Neuronal stem cell (in vitro differentiated cells): ENCODE measurements at regions not wholly inside any gene's neighbourhood (a gene's known extent, or its start where the extent isn't known, plus 50 kb on each side); places are given as distances from the start of the nearest gene placed in this dataset.
"Not testable (repeated sequence)": the region's sequence is repeated elsewhere in the genome, so short reads cannot be mapped to it uniquely, and the experiment has no call there.

Experiments
- DNase-seq: peaks from one replicate; pipeline ENCODE4 v3.0.0-alpha.2; 2013; ENCODE audit warnings: low spot score
- H2AFZ ChIP-seq: one replicate; pipeline ENCODE4 v1.6.1; 2013; ENCODE audit warnings: mild to moderate bottlenecking, low read length, inconsistent platforms
- H2AK5ac ChIP-seq: 2 replicates; pipeline ENCODE4 v1.6.1; 2013; ENCODE audit warnings: low read depth, mild to moderate bottlenecking, inconsistent platforms, low read length, moderate library complexity, mixed read lengths
- H2BK120ac ChIP-seq: 2 replicates; pipeline ENCODE4 v1.6.1; 2013; ENCODE audit warnings: low read depth, mild to moderate bottlenecking, inconsistent platforms, low read length, moderate library complexity, mixed read lengths
- H2BK12ac ChIP-seq: one replicate; pipeline ENCODE4 v1.6.1; 2013; ENCODE audit warnings: low read length, inconsistent platforms
- H2BK15ac ChIP-seq: 2 replicates; pipeline ENCODE4 v1.6.1; 2013; ENCODE audit warnings: mild to moderate bottlenecking, low read length, inconsistent platforms, mixed read lengths
- H2BK5ac ChIP-seq: one replicate; pipeline ENCODE4 v1.6.1; 2013; ENCODE audit warnings: inconsistent platforms, mild to moderate bottlenecking, low read length, moderate library complexity
- H3K14ac ChIP-seq: one replicate; pipeline ENCODE4 v1.6.1; 2013; ENCODE audit warnings: low read length, inconsistent platforms
- H3K18ac ChIP-seq: 2 replicates; pipeline ENCODE4 v1.6.1; 2013; ENCODE audit warnings: low read length, inconsistent platforms
- H3K23ac ChIP-seq: 2 replicates; pipeline ENCODE4 v1.6.1; 2013; ENCODE audit warnings: low read depth, mild to moderate bottlenecking, mixed read lengths, low read length, inconsistent platforms; ENCODE audit not compliant: poor library complexity
- H3K27ac ChIP-seq: replicated peaks from 3 replicates; pipeline ENCODE4 v1.5.1; 2013; ENCODE audit warnings: low read length, inconsistent platforms
- H3K27me3 ChIP-seq, 3 experiments: 2 replicates each; pipeline ENCODE4 v1.6.1; 2013; ENCODE audit warnings: low read length in 3 of 3, mild to moderate bottlenecking in 2 of 3, inconsistent platforms in 1 of 3, low read depth in 1 of 3, mixed read lengths in 1 of 3, moderate library complexity in 1 of 3; ENCODE audit not compliant: control insufficient read depth in 3 of 3, insufficient read depth in 3 of 3
- H3K36me3 ChIP-seq, 2 donors: replicated peaks in 1 of 2; 2 replicates each; pipeline ENCODE4 v1.6.1; 2013; ENCODE audit warnings: low read length in 2 of 2; ENCODE audit not compliant: control insufficient read depth in 2 of 2, insufficient read depth in 2 of 2
- H3K4ac ChIP-seq: 2 replicates; pipeline ENCODE4 v1.6.1; 2013; ENCODE audit warnings: inconsistent platforms, mild to moderate bottlenecking, low read length, moderate library complexity
- H3K4me1 ChIP-seq, 2 donors: 1 replicate in 1 of 2; 2 replicates in 1 of 2; pipeline ENCODE4 v1.6.1; 2013; ENCODE audit warnings: low read length in 2 of 2, low read depth in 1 of 2; ENCODE audit not compliant: control insufficient read depth in 2 of 2, insufficient read depth in 1 of 2
- H3K4me2 ChIP-seq: one replicate; pipeline ENCODE4 v1.6.1; 2013; ENCODE audit warnings: mild to moderate bottlenecking, low read length, inconsistent platforms; ENCODE audit not compliant: insufficient read depth, poor library complexity, severe bottlenecking
- H3K4me3 ChIP-seq, 2 donors: 2 replicates each; pipeline ENCODE4 v1.5.1; 2013; ENCODE audit warnings: low read length in 2 of 2, mild to moderate bottlenecking in 2 of 2, inconsistent platforms in 1 of 2, moderate library complexity in 1 of 2
- H3K79me1 ChIP-seq: one replicate; pipeline ENCODE4 v1.6.1; 2013; ENCODE audit warnings: low read depth, mild to moderate bottlenecking, inconsistent platforms, low read length, moderate library complexity
- H3K9ac ChIP-seq: one replicate; pipeline ENCODE4 v1.6.1; 2013; ENCODE audit warnings: mild to moderate bottlenecking, low read depth, low read length, inconsistent platforms; ENCODE audit not compliant: poor library complexity
- H3K9me3 ChIP-seq, 2 donors: replicated peaks in 1 of 2; 2 replicates each; pipeline versions ENCODE3 to v1.6.1; 2013; ENCODE audit warnings: low read length in 2 of 2, mild to moderate bottlenecking in 2 of 2, inconsistent platforms in 1 of 2, low read depth in 1 of 2, mixed read lengths in 1 of 2, moderate library complexity in 1 of 2; ENCODE audit not compliant: control insufficient read depth in 2 of 2, insufficient read depth in 1 of 2
- H4K8ac ChIP-seq: one replicate; pipeline ENCODE4 v1.6.1; 2013; ENCODE audit warnings: low read depth, mild to moderate bottlenecking, inconsistent platforms, low read length, moderate library complexity
- H4K91ac ChIP-seq: one replicate; pipeline ENCODE4 v1.6.1; 2013; ENCODE audit warnings: low read length, low read depth, mild to moderate bottlenecking, inconsistent platforms; ENCODE audit not compliant: poor library complexity
- WGBS, 2 donors: extraction: QIAGEN DNeasy Blood & Tissue Kit; methylation state at CpG; one replicate each; pipeline ENCODE4 v1.1.7; 2013; ENCODE audit warnings: missing lambda C conversion rate in 2 of 2, mixed read lengths in 1 of 2; ENCODE audit not compliant: insufficient read length in 2 of 2, insufficient replicate concordance in 1 of 2; ENCODE audit errors: extremely low coverage in 2 of 2; 5-methylcytosine and 5-hydroxymethylcytosine counted together

DNA sequence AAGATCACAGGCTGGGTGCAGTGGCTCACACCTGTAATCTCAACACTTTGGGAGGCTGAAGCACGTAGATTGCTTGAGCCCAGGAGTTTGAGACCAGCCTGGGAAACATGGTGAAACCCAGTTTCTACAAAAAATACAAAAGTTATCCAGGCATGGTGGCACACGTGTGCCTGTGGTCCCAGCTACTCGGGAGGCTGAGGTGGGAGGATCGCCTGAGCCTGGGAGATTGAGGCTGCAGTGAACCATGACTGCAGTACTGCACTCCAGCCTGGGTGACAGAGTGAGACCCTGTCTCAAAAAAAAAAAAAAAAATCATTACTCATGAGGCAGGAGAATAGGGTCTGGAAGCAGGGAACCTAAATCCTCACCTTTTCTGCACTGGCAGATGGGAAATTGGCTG lies 79.1 kb upstream of the CLDN5 start:
- not testable (repeated sequence) for H4K8ac ChIP-seq, H3K36me3 ChIP-seq, DNase-seq, H3K4me1 ChIP-seq, H3K4me3 ChIP-seq, H3K4me2 ChIP-seq, H2BK120ac ChIP-seq, H3K4ac ChIP-seq, H3K14ac ChIP-seq, H2AK5ac ChIP-seq, H3K9ac ChIP-seq, H3K9me3 ChIP-seq, H3K18ac ChIP-seq, H2AFZ ChIP-seq, H3K23ac ChIP-seq, H4K91ac ChIP-seq, H3K79me1 ChIP-seq, H2BK5ac ChIP-seq, H2BK12ac ChIP-seq, H2BK15ac ChIP-seq, H3K27ac ChIP-seq
- no CpG with 5 or more reads among the region's 4 CpGs for WGBS, 2 donors
- peaks cover 0 to 30% (median 4%) of the 10 kb centered on the region in 3 experiments for H3K27me3 ChIP-seq

DNA sequence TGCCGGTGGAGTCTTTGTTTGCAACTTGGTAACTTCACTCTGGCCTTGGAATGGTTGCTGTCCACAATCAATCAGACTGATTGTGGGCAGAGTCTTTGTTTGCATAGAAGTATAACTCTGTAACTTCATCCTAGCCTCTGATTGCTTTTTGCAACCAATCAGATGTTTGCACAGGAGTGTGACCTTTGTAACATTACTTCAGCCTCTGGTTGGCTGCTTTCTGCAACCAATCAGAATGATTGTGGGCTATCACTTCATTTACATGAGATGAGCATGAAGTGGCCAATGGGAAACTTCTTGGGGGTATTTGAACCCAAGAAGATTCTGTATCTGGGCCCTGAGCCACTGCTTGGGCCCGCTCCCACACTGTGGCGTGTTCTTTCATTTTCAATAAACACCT lies 79.6 kb upstream of the CLDN5 start:
- Histone ChIP-seq H3K9ac (no peak overlapping the region), H2BK12ac (no peak overlapping the region), H2BK15ac (no peak overlapping the region), H3K27ac (no peak overlapping the region), H3K79me1 (no peaks in the 10 kb centered on the region), H2BK5ac (no peak overlapping the region), H2AFZ (no peak overlapping the region), H3K4me1 (peaks cover 0 to 3% of the 10 kb centered on the region in 2 donors), H2BK120ac (no peak overlapping the region), H3K4me3 (no peak overlapping the region), H3K4me2 (no peak overlapping the region), H4K91ac (no peak overlapping the region), H3K4ac (no peak overlapping the region), H3K23ac (no peak overlapping the region), H3K14ac (no peak overlapping the region), H3K18ac (no peak overlapping the region), H3K36me3 (no peaks in the 10 kb centered on the region), H4K8ac (no peak overlapping the region), H3K9me3 (no peaks in the 10 kb centered on the region), H3K27me3 (peaks cover 0 to 33% (median 4%) of the 10 kb centered on the region in 3 experiments), H2AK5ac (no peak overlapping the region)
- DNase-seq, result no peak
- WGBS, 2 donors, result no CpG with 5 or more reads among the region's 3 CpGs

DNA sequence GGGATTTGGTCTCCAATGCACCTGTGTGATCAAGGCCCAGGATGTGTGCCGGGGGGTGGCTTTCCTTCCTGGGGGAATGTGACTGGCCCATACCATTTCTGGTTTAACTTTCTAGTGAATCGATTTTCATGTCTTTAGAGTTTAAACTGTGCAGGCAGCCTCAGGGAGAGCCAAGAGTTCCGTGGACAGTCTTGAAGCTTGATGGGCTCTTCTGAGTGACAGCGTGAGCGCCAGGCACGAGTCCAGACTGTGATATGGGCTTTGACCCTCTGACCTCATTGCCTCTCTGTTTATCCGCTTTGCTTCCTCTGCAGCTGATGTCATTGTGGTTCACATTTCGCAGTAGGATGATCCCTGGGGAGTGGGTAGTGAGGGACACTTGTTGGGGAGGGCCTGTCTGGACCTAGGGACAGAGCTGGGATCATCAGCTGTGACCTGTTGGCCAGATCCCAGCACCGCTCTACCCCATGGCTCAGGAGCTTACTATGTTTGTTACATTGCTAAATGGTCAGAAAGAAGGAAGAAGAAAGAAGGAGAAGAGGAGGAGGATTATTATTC lies 80.6 kb upstream of the CLDN5 start:
- DNase-seq, result no peak
- Histone ChIP-seq H3K4me3 (no peak overlapping the region), H3K18ac (no peak overlapping the region), H3K27ac (no peak overlapping the region), H4K91ac (no peak overlapping the region), H4K8ac (no peak overlapping the region), H2BK120ac (no peak overlapping the region), H2BK12ac (no peak overlapping the region), H3K9ac (no peak overlapping the region), H3K4me2 (no peak overlapping the region), H2AFZ (no peak overlapping the region), H3K23ac (no peak overlapping the region), H3K27me3 (peaks cover 0 to 37% (median 4%) of the 10 kb centered on the region in 3 experiments), H3K36me3 (no peaks in the 10 kb centered on the region), H2BK5ac (no peak overlapping the region), H3K4ac (no peak overlapping the region), H2AK5ac (no peak overlapping the region), H3K9me3 (no peaks in the 10 kb centered on the region), H3K79me1 (no peaks in the 10 kb centered on the region), H3K14ac (peak overlapping the region; percentile 73), H2BK15ac (no peak overlapping the region), H3K4me1 (peaks cover 0 to 3% of the 10 kb centered on the region in 2 donors)
- no CpG with 5 or more reads among the region's 9 CpGs for WGBS, 2 donors

DNA sequence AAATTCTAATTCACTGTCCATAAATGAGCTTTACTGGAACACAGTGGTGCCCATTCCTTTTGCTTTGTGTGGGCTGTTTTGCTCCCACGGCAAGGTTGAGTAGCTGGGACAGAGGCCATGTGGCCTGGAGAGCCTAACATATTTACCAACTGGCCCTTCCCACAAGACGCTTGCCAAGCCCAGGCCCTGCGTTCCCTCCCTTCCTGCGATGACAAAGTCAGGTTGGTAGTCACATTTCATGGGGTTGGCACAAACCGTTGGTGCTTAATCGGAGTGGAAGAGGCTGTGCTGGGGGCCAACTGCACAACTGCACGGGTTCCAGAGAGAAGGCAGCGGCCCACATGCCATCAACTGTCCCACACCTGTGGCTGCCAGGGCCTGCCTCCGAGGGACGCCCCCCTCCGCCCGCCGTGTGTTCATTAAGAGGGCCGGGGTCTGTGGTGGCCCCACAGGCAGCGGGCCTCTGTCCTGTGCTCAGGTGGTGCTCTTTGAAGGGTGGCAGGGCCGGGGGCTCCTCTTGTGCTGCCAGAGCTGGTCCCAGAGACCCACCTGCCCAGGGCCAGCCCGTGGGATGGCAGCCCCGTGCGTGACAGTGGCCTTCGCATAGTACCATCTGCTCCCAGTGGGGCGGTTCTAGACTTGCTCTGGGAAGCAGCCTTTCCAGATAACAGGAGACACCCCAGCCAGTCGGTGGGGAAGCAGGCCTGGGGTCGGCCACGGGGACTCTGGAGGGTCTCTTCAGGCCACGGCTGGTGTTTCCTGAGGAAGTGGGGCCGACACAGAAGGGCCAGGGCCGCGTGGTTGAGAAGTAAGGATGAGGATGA lies 81.5 kb upstream of the CLDN5 start:
- Histone ChIP-seq H3K4me1 (peaks cover 0 to 5% of the 10 kb centered on the region in 2 donors), H2BK120ac (no peak overlapping the region), H2BK12ac (peak overlapping the region; percentile 16), H3K18ac (peak overlapping the region; percentile 59), H2BK15ac (no peak overlapping the region), H3K9ac (no peak overlapping the region), H2BK5ac (no peak overlapping the region), H3K36me3 (no peaks in the 10 kb centered on the region), H3K9me3 (no peaks in the 10 kb centered on the region), H3K4ac (no peak overlapping the region), H3K23ac (peak overlapping the region; percentile 82), H3K27me3 (peaks cover 0 to 43% (median 4%) of the 10 kb centered on the region in 3 experiments), H3K79me1 (no peaks in the 10 kb centered on the region), H2AFZ (no peak overlapping the region), H3K27ac (no peak overlapping the region), H3K14ac (peak overlapping the region; percentile 58), H4K91ac (no peak overlapping the region), H3K4me2 (no peak overlapping the region), H3K4me3 (no peak overlapping the region), H2AK5ac (no peak overlapping the region), H4K8ac (peak overlapping the region; percentile 54)
- WGBS, 2 donors, result no CpG with 5 or more reads among the region's 28 CpGs
- no peak for DNase-seq
